CD4-positive, alpha-beta T cell treated with Interleukin-15 for 4 hours (primary cell): ENCODE measurements at regions not wholly inside any gene's neighbourhood (a gene's known extent, or its start where the extent isn't known, plus 50 kb on each side); places are given as distances from the start of the nearest gene placed in this dataset.
"Not testable (repeated sequence)": the region's sequence is repeated elsewhere in the genome, so short reads cannot be mapped to it uniquely, and the experiment has no call there.

Experiments used
- DNase-seq: peaks from one replicate; pipeline ENCODE4 v3.0.0-alpha.2; 2020; ENCODE audit warnings: low spot score

DNA sequence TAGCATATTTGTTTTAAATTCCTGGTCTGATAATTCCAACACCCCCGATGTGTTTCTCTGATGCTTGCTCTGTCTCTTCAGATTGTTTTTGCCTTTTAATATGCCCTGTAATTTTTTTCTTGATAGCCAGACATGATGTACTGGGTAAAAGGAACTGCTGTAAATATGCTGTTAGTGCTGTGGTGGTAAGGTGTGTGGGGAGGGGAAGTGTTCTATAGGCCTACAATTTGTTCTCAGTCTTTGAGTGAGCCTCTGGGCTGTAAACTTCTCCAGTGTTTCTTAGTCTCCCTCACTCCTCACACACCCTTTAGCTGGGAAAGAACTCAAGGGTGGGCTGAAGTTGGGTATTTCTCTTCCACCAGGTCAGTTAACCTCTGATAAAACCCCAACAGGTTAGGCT lies 147.0 kb upstream of the OR4E1 start:
- DNase-seq, result no peak

DNA sequence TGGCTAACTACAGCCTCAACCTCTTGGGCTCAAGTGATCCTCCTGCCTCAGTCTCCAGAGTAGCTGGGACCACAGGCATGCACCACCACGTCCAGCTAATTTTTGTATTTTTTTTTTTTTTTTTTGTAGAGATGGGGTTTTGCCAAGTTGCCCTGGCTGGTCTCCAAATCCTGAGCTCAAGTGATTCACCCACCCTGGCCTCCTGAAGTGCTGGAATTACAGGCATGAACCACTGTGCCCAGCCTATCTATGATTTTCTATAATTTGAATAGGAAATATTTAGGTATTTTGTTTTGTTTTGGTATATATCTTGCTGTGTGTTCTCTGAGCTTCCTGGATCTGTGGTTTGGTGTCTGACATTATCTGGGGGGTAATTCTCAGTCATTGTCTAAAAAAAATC lies 146.3 kb upstream of the OR4E1 start:
- DNase-seq, result not testable (repeated sequence)

DNA sequence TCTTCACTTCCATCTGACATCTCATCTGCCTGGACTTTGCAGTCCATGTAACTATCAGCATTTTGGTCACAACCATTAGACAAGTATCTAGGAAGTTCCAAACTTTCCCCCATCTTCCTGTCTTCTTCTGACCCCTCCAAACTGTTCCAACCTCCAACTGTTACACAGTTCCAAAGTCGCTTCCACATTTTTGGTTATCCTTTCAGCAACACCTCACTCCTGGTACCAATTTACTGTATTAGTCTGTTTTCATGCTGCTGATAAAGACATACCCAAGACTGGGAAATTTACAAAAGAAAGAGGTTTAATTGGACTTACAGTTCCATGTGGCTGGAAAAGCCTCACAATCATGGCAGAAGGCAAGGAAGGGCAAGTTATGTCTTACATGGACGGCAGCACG lies 143.4 kb upstream of the OR4E1 start:
- DNase-seq, result not testable (repeated sequence)

DNA sequence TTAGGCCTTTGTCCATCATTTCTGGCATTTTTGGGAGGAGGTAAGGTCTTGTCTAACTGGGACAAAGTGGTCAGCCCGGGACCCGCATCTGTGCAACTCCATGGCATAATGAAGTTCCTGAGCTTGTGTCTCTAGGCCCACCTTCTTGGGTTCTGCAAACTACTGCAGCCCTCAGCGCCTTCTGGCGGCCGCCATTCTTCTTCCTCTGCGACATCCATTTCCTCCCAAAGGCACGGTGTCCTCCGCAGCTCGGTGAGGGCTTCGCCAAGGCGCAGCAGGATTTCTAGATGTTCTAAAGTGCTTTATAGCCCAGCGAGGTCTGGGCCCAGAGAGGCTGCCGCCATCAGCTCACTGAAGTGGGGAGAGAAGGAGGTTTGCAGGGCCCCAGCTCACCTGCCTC lies 134.4 kb upstream of the OR4E1 start:
- no peak for DNase-seq

DNA sequence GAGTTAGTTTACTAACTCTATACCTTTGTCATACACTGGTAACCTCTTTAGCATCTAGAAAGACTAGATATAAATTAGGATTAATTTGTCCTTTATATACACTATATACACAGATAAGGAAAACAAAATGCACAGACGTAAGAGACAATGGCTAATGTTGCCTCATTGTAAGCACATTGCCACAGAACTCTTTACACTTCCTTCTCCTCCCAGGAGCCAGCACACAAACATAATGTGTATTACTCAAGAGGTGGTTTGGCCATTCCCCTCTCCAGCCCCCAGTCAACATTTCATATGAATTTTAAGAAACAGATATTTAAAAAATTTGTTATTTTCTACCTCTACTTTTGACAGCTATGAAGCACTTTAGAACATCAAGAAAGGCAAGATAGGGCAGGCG lies 131.4 kb upstream of the OR4E1 start:
- no peak for DNase-seq

DNA sequence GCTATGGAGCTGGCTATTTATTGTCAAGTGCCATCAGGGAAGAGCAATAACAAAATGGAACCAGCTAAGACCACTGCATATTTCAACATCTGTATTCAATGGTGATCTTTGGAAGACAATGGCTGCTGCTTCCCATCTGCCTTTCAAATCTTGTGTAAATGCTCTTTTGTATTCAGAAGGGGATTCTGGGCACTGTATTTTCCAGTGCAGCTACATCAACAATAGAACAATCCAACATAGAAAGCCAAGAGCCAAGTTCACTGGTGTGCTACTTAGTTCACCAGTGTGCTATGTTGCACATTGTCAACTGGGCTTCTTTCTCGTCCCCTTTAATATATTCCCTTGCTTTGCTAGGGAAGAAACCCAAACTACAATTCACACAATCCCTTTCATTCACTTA lies 128.8 kb upstream of the OR4E1 start:
- no peak for DNase-seq

DNA sequence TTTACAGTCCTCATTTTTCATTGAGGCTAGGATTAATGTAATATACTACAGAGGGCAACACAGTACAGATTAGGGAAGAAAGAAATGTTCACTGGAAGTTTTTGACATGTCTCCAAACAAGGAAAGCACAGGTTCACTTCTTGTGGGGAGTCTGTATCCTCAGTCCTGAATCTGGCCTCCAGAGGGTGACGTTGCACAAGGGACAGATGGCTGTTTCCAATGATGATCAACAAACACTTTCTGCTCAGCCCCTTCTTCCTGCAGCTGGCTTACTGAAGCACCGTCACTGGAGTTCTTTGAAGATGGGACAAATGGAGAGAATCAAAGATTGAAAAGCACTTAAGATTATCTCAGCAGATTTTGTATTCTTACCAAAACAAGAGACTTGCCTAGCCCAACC lies 123.3 kb upstream of the OR4E1 start:
- peak; percentile 3 for DNase-seq

DNA sequence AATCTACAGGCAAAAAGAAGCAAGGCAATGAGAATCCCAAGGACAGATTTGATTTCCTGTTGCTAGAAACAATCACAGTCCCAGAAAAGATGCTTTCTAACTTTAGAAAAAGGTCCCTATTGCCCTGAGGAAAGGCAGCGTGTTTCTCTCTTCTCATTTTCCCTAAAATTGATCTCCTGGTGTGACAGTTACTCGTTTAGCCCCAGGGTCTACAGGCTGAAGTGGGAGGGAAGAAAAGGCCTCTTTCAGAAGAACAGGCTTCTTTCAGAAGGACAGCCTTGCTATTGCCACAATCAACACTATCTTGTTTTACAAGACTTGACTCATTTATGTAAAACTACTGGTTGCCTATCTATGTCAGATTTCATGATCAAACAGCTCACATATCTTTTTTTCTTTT lies 121.8 kb upstream of the OR4E1 start:
- DNase-seq, result no peak

DNA sequence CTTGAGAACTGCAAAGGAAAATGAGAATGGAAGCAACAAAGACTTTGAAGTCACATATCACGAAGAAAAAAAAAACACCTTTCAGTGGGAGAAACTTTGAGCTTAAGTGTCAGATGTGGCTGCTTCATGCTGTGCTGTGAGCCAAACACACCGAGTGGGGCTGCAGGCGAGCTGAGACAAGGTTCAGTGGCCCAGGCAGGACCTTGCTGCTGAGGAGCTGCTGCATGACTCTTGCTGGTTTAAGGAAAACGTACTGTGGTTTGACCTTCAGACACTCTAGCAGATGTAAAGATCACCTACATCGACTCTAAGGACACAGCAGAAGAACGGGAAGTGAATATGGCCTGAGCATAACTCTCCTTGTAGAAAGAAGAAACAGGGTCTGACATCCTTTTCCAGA lies 118.1 kb upstream of the OR4E1 start:
- DNase-seq, result no peak

DNA sequence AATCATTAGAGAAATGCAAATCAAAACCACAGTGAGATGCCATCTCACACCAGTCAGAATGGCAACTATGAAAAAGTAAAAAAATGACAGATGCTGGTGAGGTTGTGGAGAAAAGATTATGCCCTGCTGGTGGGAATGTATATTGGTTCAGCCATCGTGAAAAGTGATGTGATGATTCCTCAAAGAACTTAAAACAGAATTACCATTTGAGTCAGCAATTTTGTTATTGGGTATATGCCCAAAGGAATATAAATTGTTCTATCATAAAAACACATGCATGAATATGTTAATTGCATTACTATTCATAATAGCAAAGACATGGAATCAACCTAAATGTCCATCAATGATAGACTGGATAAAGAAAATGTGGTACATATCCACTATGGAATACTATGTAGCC lies 115.1 kb upstream of the OR4E1 start:
- not testable (repeated sequence) for DNase-seq

DNA sequence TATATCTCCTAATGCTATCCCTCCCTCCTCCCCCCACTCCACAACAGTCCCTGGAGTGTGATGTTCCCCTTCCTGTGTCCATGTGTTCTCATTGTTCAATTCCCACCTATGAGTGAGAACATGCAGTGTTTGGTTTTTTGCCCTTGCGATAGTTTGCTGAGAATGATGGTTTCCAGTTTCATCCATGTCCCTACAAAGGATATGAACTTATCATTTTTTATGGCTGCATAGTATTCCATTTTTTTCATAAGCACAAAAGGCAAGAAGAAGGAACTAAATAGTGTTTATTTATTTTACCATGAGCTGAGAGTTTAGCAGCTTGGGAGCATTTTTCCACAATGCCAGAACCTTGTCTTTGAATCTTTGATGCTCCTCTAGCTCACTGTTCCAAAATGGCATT lies 113.6 kb upstream of the OR4E1 start:
- DNase-seq, result not testable (repeated sequence)

DNA sequence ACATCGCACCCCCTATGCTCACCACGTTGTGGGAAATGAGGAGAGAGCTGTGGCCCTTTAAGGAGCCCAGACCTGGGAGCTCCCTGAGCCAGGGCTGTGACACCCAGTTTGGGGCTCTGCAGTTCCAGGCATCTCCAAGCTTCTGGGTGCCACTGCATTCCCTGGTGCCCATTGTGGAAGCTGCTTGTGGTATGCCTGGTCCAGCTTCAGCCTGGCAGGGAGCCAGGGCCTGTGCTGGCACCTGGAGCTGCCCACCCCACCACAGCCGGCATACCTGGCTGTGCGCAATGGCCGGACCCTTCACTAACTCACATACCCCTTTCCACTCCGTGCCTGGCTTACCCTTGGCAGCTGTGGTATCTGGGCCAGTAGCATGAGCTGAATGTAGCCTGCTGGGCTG lies 107.9 kb upstream of the OR4E1 start:
- DNase-seq, result no peak

DNA sequence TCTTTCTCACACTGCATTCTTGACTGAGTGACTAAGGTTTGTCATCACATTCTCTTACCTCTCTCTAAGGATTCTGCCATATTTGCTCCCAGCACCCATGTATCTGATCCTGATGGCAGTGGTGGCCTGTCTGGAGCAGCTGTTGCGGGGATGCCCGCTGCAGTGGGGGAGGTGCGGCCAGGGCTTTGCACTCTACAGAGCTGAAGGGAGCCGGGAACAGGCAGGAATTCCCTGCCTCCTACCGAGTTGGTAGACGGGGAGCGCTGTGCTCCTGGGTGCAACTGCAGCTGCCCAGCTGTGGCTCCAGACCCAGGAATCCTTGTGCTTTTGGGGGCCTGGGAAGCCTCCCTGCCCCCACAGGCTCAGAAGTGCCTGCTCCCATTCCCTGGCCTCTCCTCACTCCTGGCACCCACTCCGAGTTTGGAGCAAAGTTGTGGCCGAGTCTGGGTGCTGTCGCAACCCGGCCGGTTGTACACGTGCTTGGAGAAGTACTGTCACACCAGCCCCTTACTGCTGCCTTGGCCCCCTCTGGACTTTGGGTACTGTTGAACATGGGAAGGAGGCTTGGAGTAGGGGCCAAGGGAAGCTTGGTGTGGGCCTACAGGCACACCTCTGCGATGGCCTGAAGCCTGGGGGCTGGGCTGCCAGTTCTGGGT lies 106.9 kb upstream of the OR4E1 start:
- DNase-seq, result no peak

DNA sequence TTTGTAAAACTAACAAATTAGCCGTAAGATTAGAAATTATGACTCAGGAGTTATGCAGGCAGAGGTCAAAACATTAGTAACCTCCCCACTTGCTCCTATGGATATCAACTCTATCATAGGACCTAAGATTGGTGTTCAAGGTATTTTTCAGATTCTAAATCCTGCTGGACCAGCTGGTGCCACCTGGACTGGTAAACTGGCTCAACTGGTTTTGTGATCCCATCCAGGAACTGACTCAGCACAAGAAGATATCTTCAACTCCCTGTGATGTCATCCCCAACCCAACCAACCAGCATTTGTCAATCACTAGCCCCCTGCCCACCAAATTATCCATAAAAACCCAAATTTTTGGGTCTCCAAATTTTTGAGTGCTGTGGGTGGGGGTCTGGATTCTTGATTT lies 98.1 kb upstream of the OR4E1 start:
- no peak for DNase-seq

DNA sequence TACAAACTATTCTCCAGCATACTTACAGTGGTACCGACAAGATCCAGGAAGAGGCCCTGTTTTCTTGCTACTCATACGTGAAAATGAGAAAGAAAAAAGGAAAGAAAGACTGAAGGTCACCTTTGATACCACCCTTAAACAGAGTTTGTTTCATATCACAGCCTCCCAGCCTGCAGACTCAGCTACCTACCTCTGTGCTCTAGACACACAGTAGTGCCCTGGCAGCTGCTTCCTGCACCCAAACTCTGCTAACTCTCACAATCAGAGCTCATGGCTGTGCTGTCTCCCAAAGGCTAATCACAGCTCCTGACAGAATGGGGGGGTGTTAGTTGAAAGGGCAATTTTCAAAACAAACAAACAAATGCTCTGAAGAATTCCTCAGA lies 95.2 kb upstream of the OR4E1 start:
- no peak for DNase-seq

DNA sequence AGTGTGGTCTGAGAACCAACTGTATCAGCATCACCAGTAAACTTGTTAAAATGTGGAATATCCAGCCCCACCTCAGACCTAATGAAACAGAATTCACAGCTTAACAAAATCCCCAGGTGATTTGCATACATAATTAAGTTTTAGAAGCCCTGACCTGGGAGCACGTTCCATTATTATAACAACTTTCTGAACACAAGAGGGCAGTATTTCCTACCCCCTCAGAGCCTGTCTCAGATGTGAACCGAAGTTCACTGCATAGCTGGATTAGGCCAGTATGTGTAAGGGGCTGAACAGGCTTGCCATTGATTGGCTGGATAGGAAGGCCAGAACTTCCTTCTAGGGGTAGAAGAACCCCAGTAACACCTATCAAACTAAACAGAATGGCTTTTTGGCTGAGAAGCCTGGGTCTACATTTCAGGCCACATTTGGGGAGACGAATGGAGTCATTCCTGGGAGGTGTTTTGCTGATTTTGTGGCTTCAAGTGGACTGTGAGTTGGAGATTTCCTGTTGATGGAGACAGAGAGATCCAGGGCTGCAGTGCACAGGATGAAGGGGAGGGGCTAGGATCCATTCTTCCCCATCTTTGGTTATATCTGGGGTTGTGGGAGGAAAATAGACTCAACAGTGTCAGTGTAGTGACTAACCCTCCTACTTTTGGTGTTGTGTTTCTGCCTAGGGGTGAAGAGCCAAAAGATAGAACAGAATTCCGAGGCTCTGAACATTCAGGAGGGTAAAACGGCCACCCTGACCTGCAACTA lies 94.7 kb upstream of the OR4E1 start:
- peak; percentile 47 for DNase-seq

DNA sequence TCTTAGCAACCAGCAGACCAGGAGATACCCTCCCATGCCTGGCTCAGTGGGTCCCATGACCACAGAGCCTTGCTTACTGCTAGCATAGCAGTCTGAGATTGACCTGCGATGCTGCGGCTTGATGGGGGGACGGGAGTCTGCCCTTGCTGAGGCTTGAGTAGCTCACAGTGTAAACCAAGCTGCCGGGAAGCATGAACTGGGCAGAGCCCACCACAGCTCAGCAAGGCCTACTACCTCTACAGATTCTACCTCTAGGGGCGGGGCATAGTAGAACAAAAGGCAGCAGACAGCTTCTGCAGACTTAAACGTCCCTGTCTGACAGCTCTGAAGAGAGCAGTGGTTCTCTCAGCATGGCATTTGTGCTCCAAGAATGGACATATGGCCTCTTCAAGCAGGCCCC lies 86.7 kb upstream of the OR4E1 start:
- not testable (repeated sequence) for DNase-seq

DNA sequence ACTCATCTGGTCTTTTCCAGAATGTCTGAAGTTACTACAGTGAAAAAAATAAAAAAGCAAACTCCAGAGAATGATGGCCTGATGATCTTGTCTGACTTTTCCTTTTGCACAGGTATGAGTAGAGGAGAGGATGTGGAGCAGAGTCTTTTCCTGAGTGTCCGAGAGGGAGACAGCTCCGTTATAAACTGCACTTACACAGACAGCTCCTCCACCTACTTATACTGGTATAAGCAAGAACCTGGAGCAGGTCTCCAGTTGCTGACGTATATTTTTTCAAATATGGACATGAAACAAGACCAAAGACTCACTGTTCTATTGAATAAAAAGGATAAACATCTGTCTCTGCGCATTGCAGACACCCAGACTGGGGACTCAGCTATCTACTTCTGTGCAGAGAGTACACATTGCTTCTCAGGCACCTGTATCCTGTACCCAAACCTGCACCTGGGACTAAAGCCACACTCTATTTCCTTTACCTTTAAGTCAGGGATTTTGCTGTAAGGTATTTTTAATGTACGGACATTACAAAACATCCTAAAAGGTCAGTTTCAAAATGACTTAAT lies 75.8 kb upstream of the OR4E1 start:
- DNase-seq, result no peak

DNA sequence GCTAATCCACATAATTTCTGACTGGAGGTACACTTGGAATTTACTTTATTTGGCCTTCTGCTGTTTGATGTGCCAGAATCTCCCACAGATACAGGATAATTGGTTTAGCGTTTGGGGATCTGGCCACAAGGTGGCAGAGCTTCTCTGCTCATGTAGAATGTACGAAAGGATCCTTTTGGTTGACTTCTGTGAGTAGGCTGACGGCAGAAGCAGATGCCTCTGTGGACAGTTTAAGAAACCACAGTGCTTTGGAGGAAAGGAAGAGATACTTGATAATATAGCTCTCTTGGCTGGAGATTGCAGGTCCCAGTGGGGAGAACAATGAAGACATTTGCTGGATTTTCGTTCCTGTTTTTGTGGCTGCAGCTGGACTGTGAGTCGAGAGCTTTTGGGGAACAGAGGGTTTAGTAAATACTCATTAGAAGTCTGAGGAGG lies 75.3 kb upstream of the OR4E1 start:
- peak; percentile 54 for DNase-seq

DNA sequence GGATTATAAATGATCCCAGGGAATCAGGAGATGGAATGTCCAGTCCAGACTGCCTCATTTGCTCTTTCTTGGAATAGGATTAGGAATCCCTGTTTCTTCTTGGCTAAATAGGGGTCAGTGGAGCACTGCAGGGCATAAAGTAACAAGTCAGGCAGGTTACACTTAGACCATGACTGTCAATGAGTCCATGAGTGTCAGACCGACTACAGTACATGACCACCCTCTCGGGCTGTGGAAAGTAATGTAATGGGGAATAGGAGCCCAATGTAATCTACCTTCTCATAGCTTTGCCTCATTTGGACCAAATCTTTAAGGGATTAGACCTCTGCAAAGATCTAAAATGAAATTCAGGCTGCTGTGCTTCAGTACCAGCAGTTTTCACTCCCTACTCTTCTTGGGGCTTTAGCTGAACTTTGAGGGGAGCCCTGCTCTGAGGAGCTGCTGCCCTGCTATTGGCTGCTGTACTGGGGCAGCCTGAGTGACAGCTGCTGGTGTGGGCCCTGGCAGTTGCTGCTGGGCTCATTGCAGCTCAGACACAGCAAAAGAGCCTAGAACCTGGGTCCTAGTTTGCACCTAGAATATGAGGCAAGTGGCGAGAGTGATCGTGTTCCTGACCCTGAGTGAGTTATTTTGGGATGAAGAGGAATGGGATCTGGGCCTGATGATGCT lies 62.2 kb upstream of the OR4E1 start:
- DNase-seq, result no peak

DNA sequence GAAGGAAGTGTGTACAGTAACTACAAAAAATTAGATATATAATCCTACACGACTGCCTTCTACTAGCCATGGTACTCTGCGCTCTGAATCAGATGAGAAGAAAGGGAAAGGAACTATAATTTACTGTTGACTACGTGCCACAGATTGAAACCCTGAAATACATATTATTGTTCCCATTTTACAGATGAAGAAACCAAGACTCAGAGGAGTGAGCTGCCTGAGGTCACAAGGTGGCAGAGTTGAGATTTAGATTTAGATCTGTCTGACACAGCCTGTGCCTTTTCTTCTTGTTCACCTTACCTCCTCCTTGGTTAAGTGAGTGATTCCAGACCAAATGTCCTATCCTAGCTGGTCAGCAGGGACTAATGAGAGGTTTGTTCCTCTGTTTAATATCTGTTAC lies 61.6 kb upstream of the OR4E1 start:
- no peak for DNase-seq

DNA sequence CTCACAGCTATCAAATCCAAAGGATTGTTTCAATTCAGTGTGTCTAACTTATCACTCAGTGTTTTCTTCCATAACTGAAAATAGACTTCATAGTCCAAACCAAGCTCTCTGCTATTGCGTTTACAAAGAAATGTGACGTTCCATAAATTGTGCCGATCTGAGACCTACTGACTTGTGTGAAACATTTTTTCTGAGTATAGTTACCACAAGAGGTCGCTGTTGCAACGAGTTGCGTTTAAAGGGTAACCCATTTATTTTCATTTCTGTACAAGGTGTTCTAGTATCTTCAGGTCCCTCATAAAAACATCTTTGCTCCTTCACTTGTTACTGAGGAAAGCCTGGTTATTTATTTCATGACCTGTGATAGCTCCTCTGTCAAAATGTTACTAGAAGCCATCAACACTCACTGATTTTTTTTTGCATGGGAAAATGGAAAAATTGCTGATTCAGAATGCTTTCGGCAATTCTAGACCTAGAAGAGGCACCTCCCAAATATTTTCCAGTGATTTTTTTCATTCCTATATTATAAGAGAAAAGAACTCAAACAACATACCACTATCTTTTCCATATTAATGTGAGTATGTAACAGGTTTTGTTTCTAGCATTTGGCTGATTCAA lies 60.9 kb upstream of the OR4E1 start:
- DNase-seq, result peak; percentile 71
